HepG2 (cell line): ENCODE measurements at regions not wholly inside any gene's neighbourhood (a gene's known extent, or its start where the extent isn't known, plus 50 kb on each side); places are given as distances from the start of the nearest gene placed in this dataset.

Experiments
- ATAC-seq: fragments of 200-7000 bp; cut with Tn5 transposase; 3 replicates; pipeline ENCODE4 v1.9.1; 2020; ENCODE audit warnings: mild to moderate bottlenecking, moderate library complexity
- BruUV-seq: library from RNA; stranded (reverse); fragments of 400-500 nt; replicated peaks from 2 replicates; lab custom pipeline; 2021; lab: Mats Ljungman, UMichigan
- CTCF ChIA-PET: fragments of 300-600 bp; formaldehyde crosslinking; extraction: SDS; loops from one replicate; lab custom pipeline; 2021; ENCODE audit warnings: low total read pairs, inconsistent platforms, low intra/inter-chr PET ratio; lab: Yijun Ruan, JAX
- POLR2A ChIA-PET: fragments of 350-600 bp; sonication (Branson Sonifier 250); formaldehyde crosslinking; loops from one replicate; lab custom pipeline; 2020; ENCODE audit warnings: antibody characterized with exemption, inconsistent platforms; lab: Yijun Ruan, JAX
- DNase-seq: peaks from one replicate; pipeline ENCODE4 v3.0.0-alpha.2; 2015; ENCODE audit warnings: low spot score
- FAIRE-seq: peaks from 3 replicates; lab custom pipeline; 2011; peaks lifted over from hg19 to GRCh38; lab: Jason Lieb, UNC
- H2AFZ ChIP-seq: one replicate; pipeline ENCODE4 v1.6.1; 2011; ENCODE audit warnings: low read length, inconsistent platforms
- H3K27ac ChIP-seq: fragments of 300-600 bp; 3 replicates; pipeline ENCODE4 v1.8.0; 2011; ENCODE audit warnings: mixed run types, mild to moderate bottlenecking, mixed read lengths, low read length, inconsistent platforms; ENCODE audit not compliant: insufficient read depth; ENCODE audit errors: extremely low read length
- H3K27me3 ChIP-seq, 2 experiments: fragments of 200-600 bp in 1 of 2; 2 replicates in 1 of 2; 3 replicates in 1 of 2; pipeline versions ENCODE4 v1.6.0 to v1.8.0; 2011; ENCODE audit warnings: low read length in 2 of 2, mild to moderate bottlenecking in 2 of 2, moderate library complexity in 2 of 2, inconsistent platforms in 1 of 2; ENCODE audit not compliant: insufficient read depth in 2 of 2, control insufficient read depth in 1 of 2
- H3K36me3 ChIP-seq, 2 experiments: fragments of 200-600 bp in 1 of 2; replicated peaks in 1 of 2; 2 replicates in 1 of 2; 3 replicates in 1 of 2; pipeline versions ENCODE4 v1.5.1 to v1.8.0; 2011; ENCODE audit warnings: low read length in 2 of 2, inconsistent platforms in 1 of 2; ENCODE audit not compliant: insufficient read depth in 2 of 2, control insufficient read depth in 1 of 2
- H3K4me1 ChIP-seq: 2 replicates; pipeline ENCODE4 v1.5.1; 2012; ENCODE audit warnings: low read length, inconsistent platforms; ENCODE audit not compliant: insufficient read depth
- H3K4me2 ChIP-seq: 2 replicates; pipeline ENCODE4 v1.6.0; 2011; ENCODE audit warnings: low read depth, low read length, inconsistent platforms
- H3K4me3 ChIP-seq, 3 experiments: fragments of 200-600 bp in 1 of 3; sonication (generic), shearing (Covaris generic) in 1 of 3; replicated peaks in 1 of 3; 2 replicates each; pipeline ENCODE4 v1.5.1; 2011 to 2016; ENCODE audit warnings: low read length in 3 of 3, inconsistent platforms in 2 of 3, low read depth in 2 of 3, mild to moderate bottlenecking in 2 of 3, control low read depth in 1 of 3, mixed read lengths in 1 of 3; ENCODE audit not compliant: insufficient read depth in 1 of 3
- H3K79me2 ChIP-seq: one replicate; pipeline ENCODE4 v1.6.1; 2011; ENCODE audit warnings: low read length, inconsistent platforms; ENCODE audit not compliant: insufficient read depth
- H3K9ac ChIP-seq: 2 replicates; pipeline ENCODE4 v1.6.0; 2011; ENCODE audit warnings: mild to moderate bottlenecking, low read depth, low read length, inconsistent platforms; ENCODE audit not compliant: insufficient read depth
- H3K9me3 ChIP-seq: 2 replicates; pipeline ENCODE4 v1.5.1; 2012; ENCODE audit warnings: mild to moderate bottlenecking, low read length
- H4K20me1 ChIP-seq: 2 replicates; pipeline ENCODE4 v1.6.0; 2011; ENCODE audit warnings: inconsistent platforms, mild to moderate bottlenecking, low read length, moderate library complexity; ENCODE audit not compliant: insufficient read depth
- SKIL ChIP-seq: sonication (generic); formaldehyde crosslinking; IDR thresholded peaks from 2 replicates; pipeline ENCODE4 v1.8.0; 2022; ENCODE audit warnings: missing genetic modification reagents, mild to moderate bottlenecking, moderate library complexity, borderline replicate concordance
- STAT5B ChIP-seq: sonication (generic); formaldehyde crosslinking; IDR thresholded peaks from 2 replicates; pipeline ENCODE4 v1.4.0; 2020; ENCODE audit warnings: missing genetic modification reagents
- ZNF800 ChIP-seq: sonication (generic); formaldehyde crosslinking; IDR thresholded peaks from 2 replicates; pipeline ENCODE4 v1.4.0; 2020; ENCODE audit warnings: missing genetic modification reagents
- WGBS: methylation state at CpG from one replicate; pipeline ENCODE4 v1.1.6; 2017; ENCODE audit warnings: low lambda C conversion rate; 5-methylcytosine and 5-hydroxymethylcytosine counted together
- in situ Hi-C: cut with HindIII; loops from 2 replicates; pipeline ENCODE4 v1.10.0; 2017; ENCODE audit warnings: low pct_unique_long_range_greater_than_20kb; ENCODE audit not compliant: extremely low pct_ligation_motif_present
- intact Hi-C: fragments of 100-400 bp; cut with micrococcal nuclease; formaldehyde crosslinking; loops from one replicate; pipeline ENCODE4 v1.10.0; 2022; ENCODE audit not compliant: unreplicated experiment

- BruUV-seq, result no TSS peak
- TF ChIP-seq STAT5B (CRISPR knock-in tag) (no peak), SKIL (CRISPR knock-in tag) (no peak), ZNF800 (CRISPR knock-in tag) (no peak)
- H3K4me1 ChIP-seq, result no peaks in the 10 kb centered on the region
- no peak for ATAC-seq
- H3K27ac ChIP-seq, result no peak overlapping the region
- no peak overlapping the region for H2AFZ ChIP-seq
- H3K36me3 ChIP-seq, result no peaks in the 10 kb centered on the region
- in situ Hi-C loops (no loop called here), intact Hi-C loops (loop anchor here (5.0 kb wide), 1 partner anchor 886 kb away; no protein-coding TSS in a partner anchor)
- no peaks in the 10 kb centered on the region for H3K27me3 ChIP-seq
- CTCF ChIA-PET, result no interaction called here
- DNase-seq, result no peak
- H3K9ac ChIP-seq, result no peak overlapping the region
- no peaks in the 10 kb centered on the region for H3K79me2 ChIP-seq
- no peaks in the 10 kb centered on the region for H4K20me1 ChIP-seq
- WGBS, result 1% methylated on average over 2 of the region's 2 CpGs
- H3K4me2 ChIP-seq, result no peak overlapping the region
- H3K9me3 ChIP-seq, result no peaks in the 10 kb centered on the region
- FAIRE-seq, result no peak
- POLR2A ChIA-PET, result no interaction called here
- H3K4me3 ChIP-seq, result no peak overlapping the region
Observed at GRCh38 chr7:136688601-136689000, 179.9 kb upstream of the CHRM2 start.
